ENCODE measurements at regions not wholly inside any gene's neighbourhood (a gene's known extent, or its start where the extent isn't known, plus 50 kb on each side); places are given as distances from the start of the nearest gene placed in this dataset.

- no peak for DNase-seq
- no peak overlapping the region for H3K27ac ChIP-seq (ENCODE audit: low read depth, low read length)
- no peak overlapping the region for H3K4ac ChIP-seq (ENCODE audit: low read depth, low read length)
- no CpG with 5 or more reads among the region's 3 CpGs for WGBS (ENCODE audit: extremely low coverage, insufficient coverage, insufficient read length)
- H2BK120ac ChIP-seq (ENCODE audit: insufficient read depth, low read length, poor library complexity), result no peak overlapping the region
- H3K36me3 ChIP-seq (ENCODE audit: control insufficient read depth in 1 of 2, insufficient read depth in 2 of 2, low read length in 2 of 2), result no peaks in the 10 kb centered on the region
- H3K27me3 ChIP-seq (ENCODE audit: insufficient read depth, low read length), result no peaks in the 10 kb centered on the region
- no peak overlapping the region for H3K4me2 ChIP-seq (ENCODE audit: low read length)
- no peak overlapping the region for H3K4me3 ChIP-seq (ENCODE audit: low read depth, low read length)
- H4K12ac ChIP-seq (ENCODE audit: low read depth, low read length), result no peak overlapping the region
- H3K4me1 ChIP-seq (ENCODE audit: control insufficient read depth in 1 of 2, insufficient read depth in 2 of 2, low read length in 2 of 2), result peaks cover 0 to 2% of the 10 kb centered on the region in 2 experiments
- H3K9ac ChIP-seq (ENCODE audit: low read length), result no peak overlapping the region
- H3K23ac ChIP-seq (ENCODE audit: low read length), result no peak overlapping the region
- H3K14ac ChIP-seq (ENCODE audit: low read length), result no peak overlapping the region
- no peak overlapping the region for H2BK12ac ChIP-seq (ENCODE audit: low read length)
- no peak overlapping the region for H4K8ac ChIP-seq (ENCODE audit: low read depth, low read length)
- no peak overlapping the region for H4K91ac ChIP-seq (ENCODE audit: low read depth, low read length)
- H2AK5ac ChIP-seq (ENCODE audit: low read length), result no peak overlapping the region
- H2AFZ ChIP-seq (ENCODE audit: insufficient read depth, low read length, poor library complexity), result no peak overlapping the region
- no peaks in the 10 kb centered on the region for H3K79me2 ChIP-seq (ENCODE audit: control insufficient read depth, insufficient read depth, low read length, poor library complexity)
- H3K9me3 ChIP-seq (ENCODE audit: insufficient read depth, low read depth, low read length), result no peaks in the 10 kb centered on the region
- no peak overlapping the region for H2BK5ac ChIP-seq (ENCODE audit: low read depth, low read length, poor library complexity)
- H3K18ac ChIP-seq (ENCODE audit: low read length), result no peak overlapping the region
- no peaks in the 10 kb centered on the region for H3K79me1 ChIP-seq (ENCODE audit: low read length)
Observed at GRCh38 chr4:160819791-160820190, 1344.0 kb downstream of the FSTL5 start.

GRCh38 chr4:160824481-160824880 lies 1339.3 kb downstream of the FSTL5 start:
- Histone ChIP-seq H3K79me2 (ENCODE audit: control insufficient read depth, insufficient read depth, low read length, poor library complexity) (no peaks in the 10 kb centered on the region), H3K18ac (ENCODE audit: low read length) (no peak overlapping the region), H2AK5ac (ENCODE audit: low read length) (no peak overlapping the region), H3K79me1 (ENCODE audit: low read length) (no peaks in the 10 kb centered on the region), H3K36me3 (ENCODE audit: control insufficient read depth in 1 of 2, insufficient read depth in 2 of 2, low read length in 2 of 2) (no peaks in the 10 kb centered on the region), H3K23ac (ENCODE audit: low read length) (no peak overlapping the region), H2BK120ac (ENCODE audit: insufficient read depth, low read length, poor library complexity) (no peak overlapping the region), H4K8ac (ENCODE audit: low read depth, low read length) (no peak overlapping the region), H3K27me3 (ENCODE audit: insufficient read depth, low read length) (no peaks in the 10 kb centered on the region), H4K91ac (ENCODE audit: low read depth, low read length) (no peak overlapping the region), H3K4ac (ENCODE audit: low read depth, low read length) (no peak overlapping the region), H3K4me1 (ENCODE audit: control insufficient read depth in 1 of 2, insufficient read depth in 2 of 2, low read length in 2 of 2) (peaks cover 0 to 4% of the 10 kb centered on the region in 2 experiments), H3K27ac (ENCODE audit: low read depth, low read length) (no peak overlapping the region), H3K14ac (ENCODE audit: low read length) (no peak overlapping the region), H2BK5ac (ENCODE audit: low read depth, low read length, poor library complexity) (no peak overlapping the region), H3K4me3 (ENCODE audit: low read depth, low read length) (no peak overlapping the region), H3K9me3 (ENCODE audit: insufficient read depth, low read depth, low read length) (no peaks in the 10 kb centered on the region), H4K12ac (ENCODE audit: low read depth, low read length) (no peak overlapping the region), H3K9ac (ENCODE audit: low read length) (no peak overlapping the region), H2BK12ac (ENCODE audit: low read length) (no peak overlapping the region), H2AFZ (ENCODE audit: insufficient read depth, low read length, poor library complexity) (no peak overlapping the region), H3K4me2 (ENCODE audit: low read length) (no peak overlapping the region)
- no CpG with 5 or more reads among the region's 2 CpGs for WGBS (ENCODE audit: extremely low coverage, insufficient coverage, insufficient read length)
- no peak for DNase-seq

- Histone ChIP-seq H4K8ac (ENCODE audit: low read depth, low read length) (no peak overlapping the region), H2BK120ac (ENCODE audit: insufficient read depth, low read length, poor library complexity) (no peak overlapping the region), H3K14ac (ENCODE audit: low read length) (no peak overlapping the region), H2AK5ac (ENCODE audit: low read length) (no peak overlapping the region), H4K91ac (ENCODE audit: low read depth, low read length) (no peak overlapping the region), H3K27me3 (ENCODE audit: insufficient read depth, low read length) (no peaks in the 10 kb centered on the region), H3K79me2 (ENCODE audit: control insufficient read depth, insufficient read depth, low read length, poor library complexity) (no peaks in the 10 kb centered on the region), H3K18ac (ENCODE audit: low read length) (no peak overlapping the region), H2AFZ (ENCODE audit: insufficient read depth, low read length, poor library complexity) (no peak overlapping the region), H3K36me3 (ENCODE audit: control insufficient read depth in 1 of 2, insufficient read depth in 2 of 2, low read length in 2 of 2) (no peaks in the 10 kb centered on the region), H3K4me1 (ENCODE audit: control insufficient read depth in 1 of 2, insufficient read depth in 2 of 2, low read length in 2 of 2) (peaks cover 0 to 4% of the 10 kb centered on the region in 2 experiments), H3K79me1 (ENCODE audit: low read length) (no peaks in the 10 kb centered on the region), H3K23ac (ENCODE audit: low read length) (no peak overlapping the region), H3K4ac (ENCODE audit: low read depth, low read length) (no peak overlapping the region), H3K9me3 (ENCODE audit: insufficient read depth, low read depth, low read length) (no peaks in the 10 kb centered on the region), H2BK5ac (ENCODE audit: low read depth, low read length, poor library complexity) (no peak overlapping the region), H3K9ac (ENCODE audit: low read length) (no peak overlapping the region), H4K12ac (ENCODE audit: low read depth, low read length) (no peak overlapping the region), H3K27ac (ENCODE audit: low read depth, low read length) (no peak overlapping the region), H2BK12ac (ENCODE audit: low read length) (no peak overlapping the region), H3K4me3 (ENCODE audit: low read depth, low read length) (no peak overlapping the region), H3K4me2 (ENCODE audit: low read length) (no peak overlapping the region)
- WGBS (ENCODE audit: extremely low coverage, insufficient coverage, insufficient read length), result 100% methylated on average over 1 of the region's 8 CpGs
- DNase-seq, result no peak
Observed at GRCh38 chr4:160825644-160826338, 1338.0 kb downstream of the FSTL5 start.

- Histone ChIP-seq H3K14ac (ENCODE audit: low read length) (no peak overlapping the region), H2BK120ac (ENCODE audit: insufficient read depth, low read length, poor library complexity) (no peak overlapping the region), H3K4me2 (ENCODE audit: low read length) (no peak overlapping the region), H3K9ac (ENCODE audit: low read length) (no peak overlapping the region), H3K9me3 (ENCODE audit: insufficient read depth, low read depth, low read length) (no peaks in the 10 kb centered on the region), H3K4me3 (ENCODE audit: low read depth, low read length) (no peak overlapping the region), H3K79me2 (ENCODE audit: control insufficient read depth, insufficient read depth, low read length, poor library complexity) (no peaks in the 10 kb centered on the region), H3K4me1 (ENCODE audit: control insufficient read depth in 1 of 2, insufficient read depth in 2 of 2, low read length in 2 of 2) (peaks cover 0 to 4% of the 10 kb centered on the region in 2 experiments), H2BK5ac (ENCODE audit: low read depth, low read length, poor library complexity) (no peak overlapping the region), H2BK12ac (ENCODE audit: low read length) (no peak overlapping the region), H3K23ac (ENCODE audit: low read length) (no peak overlapping the region), H3K18ac (ENCODE audit: low read length) (no peak overlapping the region), H4K12ac (ENCODE audit: low read depth, low read length) (no peak overlapping the region), H3K27me3 (ENCODE audit: insufficient read depth, low read length) (no peaks in the 10 kb centered on the region), H3K27ac (ENCODE audit: low read depth, low read length) (no peak overlapping the region), H4K8ac (ENCODE audit: low read depth, low read length) (no peak overlapping the region), H4K91ac (ENCODE audit: low read depth, low read length) (no peak overlapping the region), H3K36me3 (ENCODE audit: control insufficient read depth in 1 of 2, insufficient read depth in 2 of 2, low read length in 2 of 2) (no peaks in the 10 kb centered on the region), H3K4ac (ENCODE audit: low read depth, low read length) (no peak overlapping the region), H2AFZ (ENCODE audit: insufficient read depth, low read length, poor library complexity) (no peak overlapping the region), H2AK5ac (ENCODE audit: low read length) (no peak overlapping the region), H3K79me1 (ENCODE audit: low read length) (no peaks in the 10 kb centered on the region)
- WGBS (ENCODE audit: extremely low coverage, insufficient coverage, insufficient read length), result no CpG with 5 or more reads among the region's 10 CpGs
- DNase-seq, result no peak
Observed at GRCh38 chr4:160826339-160826679, 1337.5 kb downstream of the FSTL5 start.
